ENCODE measurements at regions not wholly inside any gene's neighbourhood (a gene's known extent, or its start where the extent isn't known, plus 50 kb on each side); places are given as distances from the start of the nearest gene placed in this dataset.
A peak's percentile ranks its signal among the peaks of the same experiment; 100 is the strongest.

DNA sequence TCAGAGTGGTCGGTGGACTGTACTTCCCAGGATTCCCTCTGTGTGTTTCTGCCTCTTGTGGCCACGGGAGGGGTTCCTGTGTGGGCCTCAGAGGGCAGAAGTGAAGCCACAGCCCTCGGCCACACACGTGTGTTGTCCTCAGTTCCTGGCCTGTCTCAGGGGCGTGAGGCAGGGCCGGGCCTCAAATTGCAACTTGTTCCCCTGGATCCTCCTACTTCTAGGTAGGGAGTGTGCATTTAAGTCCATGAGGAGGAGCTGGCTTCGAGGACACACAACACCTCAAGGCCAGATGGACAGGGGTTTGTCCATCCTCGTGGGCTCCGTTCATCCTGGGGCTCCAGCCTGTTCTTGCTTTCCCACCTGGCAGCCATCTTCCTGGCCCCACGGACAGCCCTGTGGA is 573.0 kb downstream of the TBC1D22A start:
- TF ChIP-seq SIN3A (IDR thresholded peaks at IDR 0.05; ENCODE audit: low read depth) (no peak), POLR2AphosphoS5 (IDR thresholded peaks at IDR 0.05; ENCODE audit: low read depth, low read length) (no peak), CEBPB (IDR thresholded peaks at IDR 0.05; ENCODE audit: low read depth) (no peak), YY1 (IDR thresholded peaks at IDR 0.05; ENCODE audit: extremely low read depth, insufficient replicate concordance, low read depth, low read length) (no peak), JUND (IDR thresholded peaks at IDR 0.05) (no peak), SRF (IDR thresholded peaks at IDR 0.05; ENCODE audit: low read depth) (no peak), ZNF274 (IDR thresholded peaks at IDR 0.05; ENCODE audit: low read depth, low read length) (no peak)
- RAD21 ChIA-PET (ENCODE audit: low non-redundant PET in 1 of 2, low total read pairs in 2 of 2, uncharacterized antibody in 2 of 2, unreplicated experiment in 2 of 2): no interaction called here
- H3K27ac ChIP-seq (ENCODE audit: low read depth, low read length): no peak overlapping the region
- intact Hi-C loops (cut with micrococcal nuclease): no loop called here
- no TSS peak for BruUV-seq (replicated peaks)
- H3K4me3 ChIP-seq (replicated peaks in 1 of 2; ENCODE audit: low read depth in 1 of 2, low read length in 2 of 2): no peak overlapping the region
- H4K20me1 ChIP-seq (ENCODE audit: insufficient read depth): no peaks in the 10 kb centered on the region
- no peaks in the 10 kb centered on the region for H3K79me2 ChIP-seq (ENCODE audit: insufficient read depth, low read length)
- no peaks in the 10 kb centered on the region for H3K27me3 ChIP-seq (ENCODE audit: insufficient read depth, low read length)
- no peaks in the 10 kb centered on the region for H3K36me3 ChIP-seq (ENCODE audit: control insufficient read depth in 1 of 2, insufficient read depth in 2 of 2, low read length in 2 of 2)
- no peak overlapping the region for H2AFZ ChIP-seq (ENCODE audit: low read depth, low read length, poor library complexity, severe bottlenecking)
- POLR2A ChIA-PET: no interaction called here
- H3K9me3 ChIP-seq (ENCODE audit: control insufficient read depth in 1 of 2, insufficient read depth in 1 of 2, low read depth in 1 of 2, low read length in 2 of 2): no peaks in the 10 kb centered on the region
- H3K4me1 ChIP-seq (ENCODE audit: control insufficient read depth in 1 of 2, insufficient read depth in 2 of 2, low read length in 2 of 2): peaks cover 25 to 60% of the 10 kb centered on the region in 2 experiments
- no peaks in the 10 kb centered on the region; the same call in 1 of the 2 replicates for H3K9me2 ChIP-seq (ENCODE audit: insufficient read depth)
- DNase-seq (ENCODE audit: low read depth, low spot score): no peak
- CTCF ChIA-PET: no interaction called here
- ATAC-seq: no peak
- H3K9ac ChIP-seq (ENCODE audit: low read length): no peak overlapping the region
- no peak overlapping the region for H3K4me2 ChIP-seq (ENCODE audit: low read length)

DNA sequence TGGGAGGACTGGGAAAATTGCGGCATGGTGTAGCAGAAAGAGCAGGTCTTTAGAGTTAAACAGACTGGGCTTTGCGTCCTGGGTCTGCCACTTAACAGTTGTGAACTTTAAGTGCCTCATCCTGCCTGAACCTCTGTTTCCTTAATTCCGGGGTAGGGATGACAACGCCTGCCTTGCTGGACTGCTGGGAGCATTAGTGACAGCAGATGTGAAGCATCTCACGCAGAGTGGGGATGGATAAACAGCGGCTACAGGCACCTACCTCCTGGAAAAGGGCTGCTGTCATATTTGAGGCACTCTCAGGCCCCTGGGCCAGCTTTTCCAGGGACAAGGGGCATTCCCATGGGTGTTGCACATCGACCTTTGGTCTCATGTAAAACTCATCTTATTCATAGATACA is 572.2 kb downstream of the TBC1D22A start:
- ATAC-seq (no peak), DNase-seq (ENCODE audit: low read depth, low spot score) (no peak)
- ChIA-PET POLR2A (no interaction called here), RAD21 (ENCODE audit: low non-redundant PET in 1 of 2, low total read pairs in 2 of 2, uncharacterized antibody in 2 of 2, unreplicated experiment in 2 of 2) (no interaction called here), CTCF (no interaction called here)
- no peak overlapping the region for H3K4me3 ChIP-seq (replicated peaks in 1 of 2; ENCODE audit: low read depth in 1 of 2, low read length in 2 of 2)
- H4K20me1 ChIP-seq (ENCODE audit: insufficient read depth): no peaks in the 10 kb centered on the region
- H3K79me2 ChIP-seq (ENCODE audit: insufficient read depth, low read length): no peaks in the 10 kb centered on the region
- intact Hi-C loops (cut with micrococcal nuclease): no loop called here
- H3K9ac ChIP-seq (ENCODE audit: low read length): peak overlapping the region; percentile 44; the same call in 1 of the 2 replicates
- H2AFZ ChIP-seq (ENCODE audit: low read depth, low read length, poor library complexity, severe bottlenecking): no peak overlapping the region
- H3K9me3 ChIP-seq (ENCODE audit: control insufficient read depth in 1 of 2, insufficient read depth in 1 of 2, low read depth in 1 of 2, low read length in 2 of 2): no peaks in the 10 kb centered on the region
- H3K27me3 ChIP-seq (ENCODE audit: insufficient read depth, low read length): no peaks in the 10 kb centered on the region
- H3K36me3 ChIP-seq (ENCODE audit: control insufficient read depth in 1 of 2, insufficient read depth in 2 of 2, low read length in 2 of 2): no peaks in the 10 kb centered on the region
- H3K4me2 ChIP-seq (ENCODE audit: low read length): no peak overlapping the region
- peaks cover 33 to 66% of the 10 kb centered on the region in 2 experiments for H3K4me1 ChIP-seq (ENCODE audit: control insufficient read depth in 1 of 2, insufficient read depth in 2 of 2, low read length in 2 of 2)
- no peaks in the 10 kb centered on the region; the same call in 1 of the 2 replicates for H3K9me2 ChIP-seq (ENCODE audit: insufficient read depth)
- no TSS peak for BruUV-seq (replicated peaks)
- no peak overlapping the region for H3K27ac ChIP-seq (ENCODE audit: low read depth, low read length)
- TF ChIP-seq, protein P1, sequence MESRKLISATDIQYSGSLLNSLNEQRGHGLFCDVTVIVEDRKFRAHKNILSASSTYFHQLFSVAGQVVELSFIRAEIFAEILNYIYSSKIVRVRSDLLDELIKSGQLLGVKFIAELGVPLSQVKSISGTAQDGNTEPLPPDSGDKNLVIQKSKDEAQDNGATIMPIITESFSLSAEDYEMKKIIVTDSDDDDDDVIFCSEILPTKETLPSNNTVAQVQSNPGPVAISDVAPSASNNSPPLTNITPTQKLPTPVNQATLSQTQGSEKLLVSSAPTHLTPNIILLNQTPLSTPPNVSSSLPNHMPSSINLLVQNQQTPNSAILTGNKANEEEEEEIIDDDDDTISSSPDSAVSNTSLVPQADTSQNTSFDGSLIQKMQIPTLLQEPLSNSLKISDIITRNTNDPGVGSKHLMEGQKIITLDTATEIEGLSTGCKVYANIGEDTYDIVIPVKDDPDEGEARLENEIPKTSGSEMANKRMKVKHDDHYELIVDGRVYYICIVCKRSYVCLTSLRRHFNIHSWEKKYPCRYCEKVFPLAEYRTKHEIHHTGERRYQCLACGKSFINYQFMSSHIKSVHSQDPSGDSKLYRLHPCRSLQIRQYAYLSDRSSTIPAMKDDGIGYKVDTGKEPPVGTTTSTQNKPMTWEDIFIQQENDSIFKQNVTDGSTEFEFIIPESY (IDR thresholded peaks at IDR 0.05; ENCODE audit: extremely low read depth, insufficient replicate concordance, low read length): no peak
- no peak for TF ChIP-seq EGR1 (IDR thresholded peaks at IDR 0.05; ENCODE audit: low read depth)
- TF ChIP-seq EZH2phosphoT487 (IDR thresholded peaks at IDR 0.05; ENCODE audit: borderline replicate concordance): no peak
- no peak for TF ChIP-seq YY1 (IDR thresholded peaks at IDR 0.05; ENCODE audit: extremely low read depth, insufficient replicate concordance, low read depth, low read length)
- TF ChIP-seq SIN3A (IDR thresholded peaks at IDR 0.05; ENCODE audit: low read depth): no peak
- TF ChIP-seq, protein P2, sequence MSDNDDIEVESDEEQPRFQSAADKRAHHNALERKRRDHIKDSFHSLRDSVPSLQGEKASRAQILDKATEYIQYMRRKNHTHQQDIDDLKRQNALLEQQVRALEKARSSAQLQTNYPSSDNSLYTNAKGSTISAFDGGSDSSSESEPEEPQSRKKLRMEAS (IDR thresholded peaks at IDR 0.05): no peak
- TF ChIP-seq, protein P3, sequence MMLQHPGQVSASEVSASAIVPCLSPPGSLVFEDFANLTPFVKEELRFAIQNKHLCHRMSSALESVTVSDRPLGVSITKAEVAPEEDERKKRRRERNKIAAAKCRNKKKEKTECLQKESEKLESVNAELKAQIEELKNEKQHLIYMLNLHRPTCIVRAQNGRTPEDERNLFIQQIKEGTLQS (IDR thresholded peaks at IDR 0.05): no peak
